ENCODE measurements at regions not wholly inside any gene's neighbourhood (a gene's known extent, or its start where the extent isn't known, plus 50 kb on each side); places are given as distances from the start of the nearest gene placed in this dataset.

- H3K4me2 ChIP-seq (ENCODE audit: control insufficient read depth, extremely low read depth, insufficient read depth, low read depth, low read length) = no peak overlapping the region
- H3K4me1 ChIP-seq (ENCODE audit: control insufficient read depth, extremely low read depth, insufficient read depth, low read length) = no peaks in the 10 kb centered on the region
- dilution Hi-C loops (cut with MboI; ENCODE audit: extremely low pct_ligation_motif_present, low sequenced_read_pairs) = no loop called here
- H3K36me3 ChIP-seq (ENCODE audit: control insufficient read depth in 2 of 2, extremely low read depth in 1 of 2, insufficient read depth in 2 of 2, low read length in 2 of 2) = no peaks in the 10 kb centered on the region
- no peaks in the 10 kb centered on the region for H3K79me2 ChIP-seq (ENCODE audit: control insufficient read depth, insufficient read depth, low read length)
- no peak overlapping the region for H3K9ac ChIP-seq (ENCODE audit: control insufficient read depth, extremely low read depth, insufficient read depth, low read length)
- FAIRE-seq = no peak
- no peaks in the 10 kb centered on the region for H3K9me3 ChIP-seq (ENCODE audit: control insufficient read depth, low read depth, low read length)
- no peaks in the 10 kb centered on the region for H4K20me1 ChIP-seq (ENCODE audit: control insufficient read depth, extremely low read depth, insufficient read depth, low read length)
- TF ChIP-seq EZH2 (IDR thresholded peaks at IDR 0.05; ENCODE audit: low read length) (no peak), CTCF (optimal IDR thresholded peaks at IDR 0.05 in 1 of 3, IDR thresholded peaks at IDR 0.05 in 1 of 3, conservative IDR thresholded peaks at IDR 0.05 in 1 of 3; ENCODE audit: extremely low read depth in 1 of 3, insufficient read depth in 2 of 3, low read length in 3 of 3) (no peak)
- H3K27ac ChIP-seq (ENCODE audit: control insufficient read depth, insufficient read depth, low read length) = no peak overlapping the region
- no peaks in the 10 kb centered on the region for H3K27me3 ChIP-seq (ENCODE audit: control insufficient read depth, extremely low read depth, insufficient read depth, low read length)
- no peak overlapping the region for H3K4me3 ChIP-seq (ENCODE audit: control insufficient read depth in 2 of 3, extremely low read depth in 1 of 3, insufficient read depth in 2 of 3, low read depth in 1 of 3, low read length in 3 of 3)
- H3K9me1 ChIP-seq (ENCODE audit: control insufficient read depth, extremely low read depth, insufficient read depth, low read length) = no peaks in the 10 kb centered on the region
- no peak overlapping the region for H2AFZ ChIP-seq (ENCODE audit: control insufficient read depth, low read length)
- no peak for DNase-seq (ENCODE audit: low read depth, low spot score)
Measured at GRCh38 chr9:29290516-29290915, 1717.2 kb upstream of the C9orf72 start.

- Histone ChIP-seq H3K9me3 (ENCODE audit: control insufficient read depth, low read depth, low read length) (no peaks in the 10 kb centered on the region), H3K9ac (ENCODE audit: control insufficient read depth, extremely low read depth, insufficient read depth, low read length) (no peak overlapping the region), H3K27ac (ENCODE audit: control insufficient read depth, insufficient read depth, low read length) (no peak overlapping the region), H3K79me2 (ENCODE audit: control insufficient read depth, insufficient read depth, low read length) (no peaks in the 10 kb centered on the region), H2AFZ (ENCODE audit: control insufficient read depth, low read length) (no peak overlapping the region), H3K27me3 (ENCODE audit: control insufficient read depth, extremely low read depth, insufficient read depth, low read length) (no peaks in the 10 kb centered on the region), H3K36me3 (ENCODE audit: control insufficient read depth in 2 of 2, extremely low read depth in 1 of 2, insufficient read depth in 2 of 2, low read length in 2 of 2) (no peaks in the 10 kb centered on the region), H3K9me1 (ENCODE audit: control insufficient read depth, extremely low read depth, insufficient read depth, low read length) (no peaks in the 10 kb centered on the region), H3K4me2 (ENCODE audit: control insufficient read depth, extremely low read depth, insufficient read depth, low read depth, low read length) (no peak overlapping the region), H3K4me3 (ENCODE audit: control insufficient read depth in 2 of 3, extremely low read depth in 1 of 3, insufficient read depth in 2 of 3, low read depth in 1 of 3, low read length in 3 of 3) (no peak overlapping the region), H3K4me1 (ENCODE audit: control insufficient read depth, extremely low read depth, insufficient read depth, low read length) (no peaks in the 10 kb centered on the region), H4K20me1 (ENCODE audit: control insufficient read depth, extremely low read depth, insufficient read depth, low read length) (no peaks in the 10 kb centered on the region)
- FAIRE-seq = no peak
- TF ChIP-seq CTCF (optimal IDR thresholded peaks at IDR 0.05 in 1 of 3, IDR thresholded peaks at IDR 0.05 in 1 of 3, conservative IDR thresholded peaks at IDR 0.05 in 1 of 3; ENCODE audit: extremely low read depth in 1 of 3, insufficient read depth in 2 of 3, low read length in 3 of 3) (no peak), EZH2 (IDR thresholded peaks at IDR 0.05; ENCODE audit: low read length) (no peak)
- dilution Hi-C loops (cut with MboI; ENCODE audit: extremely low pct_ligation_motif_present, low sequenced_read_pairs) = no loop called here
- DNase-seq (ENCODE audit: low read depth, low spot score) = no peak
Measured at GRCh38 chr9:29297592-29297991, 1724.3 kb upstream of the C9orf72 start.

Data from keratinocyte (primary cell).